Gastrocnemius medialis (tissue), 4 donors: ENCODE measurements at regions not wholly inside any gene's neighbourhood (a gene's known extent, or its start where the extent isn't known, plus 50 kb on each side); places are given as distances from the start of the nearest gene placed in this dataset.

Experiments used
- ATAC-seq, 2 donors: fragments of 150-250 bp; one replicate each; pipeline ENCODE4 v1.9.1; 2016
- DNase-seq, 2 donors: peaks; one replicate each; pipeline ENCODE4 v3.0.0-alpha.2; 2019
- H3K27ac ChIP-seq, 4 donors: fragments of 200-600 bp; sonication (generic); 1 replicate in 1 of 4; 2 replicates in 3 of 4; pipeline ENCODE4 v1.5.1; 2016 to 2018; ENCODE audit warnings: mild to moderate bottlenecking in 2 of 4, moderate library complexity in 1 of 4
- H3K27me3 ChIP-seq, 3 donors: fragments of 200-600 bp; sonication (generic) in 2 of 3; 1 replicate in 1 of 3; 2 replicates in 2 of 3; pipeline versions ENCODE4 v1.5.1 to v1.6.0; 2016 to 2019; ENCODE audit warnings: mild to moderate bottlenecking in 1 of 3, moderate library complexity in 1 of 3
- H3K36me3 ChIP-seq, 2 donors: fragments of 200-600 bp; sonication (generic) in 1 of 2; one replicate each; pipeline ENCODE4 v1.5.1; 2017 to 2018
- H3K4me1 ChIP-seq, 2 donors: fragments of 200-600 bp; sonication (generic) in 1 of 2; one replicate each; pipeline ENCODE4 v1.5.1; 2016 to 2017; ENCODE audit warnings: mild to moderate bottlenecking in 2 of 2
- H3K4me3 ChIP-seq, 4 donors: fragments of 200-600 bp; sonication (generic) in 3 of 4; 1 replicate in 1 of 4; 2 replicates in 3 of 4; pipeline ENCODE4 v1.5.1; 2016 to 2019; ENCODE audit warnings: mild to moderate bottlenecking in 2 of 4
- H3K9me3 ChIP-seq, 3 donors: fragments of 200-600 bp; sonication (generic) in 2 of 3; 1 replicate in 1 of 3; 2 replicates in 2 of 3; pipeline ENCODE4 v1.5.1; 2016 to 2019
- CTCF ChIP-seq, 5 experiments: fragments of 450-650 bp in 3 of 5; fragments of 200-600 bp in 2 of 5; sonication (generic) in 2 of 5; IDR thresholded peaks in 4 of 5; conservative IDR thresholded peaks in 1 of 5; 1 replicate in 4 of 5; 2 replicates in 1 of 5; pipeline ENCODE4 v1.5.1; 2016 to 2019; ENCODE audit warnings: antibody characterized with exemption in 5 of 5, mild to moderate bottlenecking in 3 of 5, moderate library complexity in 3 of 5
- POLR2A ChIP-seq, 2 donors: fragments of 450-650 bp; IDR thresholded peaks; one replicate each; pipeline ENCODE4 v1.6.1; 2017; ENCODE audit warnings: antibody characterized with exemption in 2 of 2, mild to moderate bottlenecking in 2 of 2, moderate library complexity in 2 of 2
- in situ Hi-C, 4 donors: fragments of 200-750 bp; cut with MboI; loops; one replicate each; pipeline versions ENCODE4 v1.15.0 to v1.8.0; 2017; ENCODE audit warnings: low sequenced_read_pairs in 4 of 4
- intact Hi-C: fragments of 100-400 bp; cut with DNase I; formaldehyde crosslinking; loops from one replicate; pipeline ENCODE4 v1.15.1; 2023; ENCODE audit warnings: low total_unique reads

GRCh38 chr15:98169551-98169950, 209.0 kb downstream of the ARRDC4 start:
- TF ChIP-seq POLR2A (IDR thresholded peaks at IDR 0.05) (no peak), CTCF (IDR thresholded peaks at IDR 0.05 in 4 of 5, conservative IDR thresholded peaks at IDR 0.05 in 1 of 5) (no peak)
- H3K4me3 ChIP-seq, result no peak overlapping the region
- no peaks in the 10 kb centered on the region for H3K9me3 ChIP-seq
- no peaks in the 10 kb centered on the region for H3K4me1 ChIP-seq
- DNase-seq, result no peak
- no peak overlapping the region for H3K27ac ChIP-seq
- intact Hi-C loops (no loop called here), in situ Hi-C loops (no loop called here)
- no peaks in the 10 kb centered on the region for H3K27me3 ChIP-seq
- H3K36me3 ChIP-seq, result no peaks in the 10 kb centered on the region
- no peak for ATAC-seq

- DNase-seq (no peak), ATAC-seq (no peak)
- in situ Hi-C loops, result loop anchor here in 3 of 4 donors (10.0 kb wide), 2 partner anchors 269 to 289 kb away; no protein-coding TSS in a partner anchor
- H3K4me1 ChIP-seq, result no peaks in the 10 kb centered on the region
- H3K36me3 ChIP-seq, result no peaks in the 10 kb centered on the region
- H3K27me3 ChIP-seq, result peaks cover 3 to 13% (median 7%) of the 10 kb centered on the region in 3 donors
- H3K9me3 ChIP-seq, result no peaks in the 10 kb centered on the region
- intact Hi-C loops, result no loop called here
- no peak overlapping the region for H3K27ac ChIP-seq
- no peak overlapping the region for H3K4me3 ChIP-seq
- TF ChIP-seq POLR2A (IDR thresholded peaks at IDR 0.05) (no peak), CTCF (IDR thresholded peaks at IDR 0.05 in 4 of 5, conservative IDR thresholded peaks at IDR 0.05 in 1 of 5) (no peak)
Observed at GRCh38 chr15:98174286-98174685, 213.8 kb downstream of the ARRDC4 start.

GRCh38 chr15:98174841-98175240, 214.3 kb downstream of the ARRDC4 start:
- in situ Hi-C loops, result loop anchor here (5.0 to 10.0 kb wide), 3 partner anchors 268 to 290 kb away; no protein-coding TSS in a partner anchor
- Histone ChIP-seq H3K9me3 (no peaks in the 10 kb centered on the region), H3K4me1 (no peaks in the 10 kb centered on the region), H3K36me3 (no peaks in the 10 kb centered on the region), H3K4me3 (no peak overlapping the region), H3K27me3 (peaks cover 3 to 16% (median 7%) of the 10 kb centered on the region in 3 donors), H3K27ac (no peak overlapping the region)
- ATAC-seq (no peak), DNase-seq (no peak)
- intact Hi-C loops, result no loop called here
- TF ChIP-seq CTCF (IDR thresholded peaks at IDR 0.05 in 4 of 5, conservative IDR thresholded peaks at IDR 0.05 in 1 of 5) (no peak), POLR2A (IDR thresholded peaks at IDR 0.05) (no peak)

DNA sequence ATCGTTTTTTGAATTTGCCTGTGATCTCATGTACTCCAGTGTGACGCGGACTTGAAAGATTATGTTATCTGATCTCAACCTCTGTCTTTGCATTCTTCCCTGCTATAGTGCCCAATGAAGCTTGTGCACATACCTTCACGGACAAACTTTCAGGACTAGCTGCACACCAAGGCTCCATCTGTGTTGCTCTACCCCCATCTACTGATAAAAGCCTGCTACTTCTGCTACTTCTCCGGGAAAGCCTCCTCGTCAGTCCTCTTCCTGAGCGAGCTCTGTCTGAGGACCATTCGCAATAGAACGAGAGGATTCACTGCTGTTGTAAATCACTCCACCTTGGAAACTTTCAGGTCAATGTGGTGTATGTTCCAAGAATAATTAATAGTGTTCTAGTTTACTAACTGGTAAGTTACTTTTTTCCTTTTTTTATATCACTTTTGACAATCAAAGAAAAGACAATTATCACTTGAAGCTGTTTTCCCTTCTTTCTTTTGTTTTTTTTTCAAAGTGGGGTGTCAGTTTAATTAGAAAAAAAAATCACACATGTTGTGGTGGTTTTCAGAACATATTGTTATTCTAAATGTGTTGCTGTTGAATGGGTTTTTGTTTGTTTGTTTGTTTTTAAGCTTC, 217.6 kb downstream of the ARRDC4 start:
- H3K27me3 ChIP-seq, result peaks cover 5 to 19% (median 7%) of the 10 kb centered on the region in 3 donors
- H3K4me1 ChIP-seq, result no peaks in the 10 kb centered on the region
- H3K27ac ChIP-seq, result no peak overlapping the region
- in situ Hi-C loops (loop anchor here (5.0 to 10.0 kb wide), 3 partner anchors 271 to 293 kb away; no protein-coding TSS in a partner anchor), intact Hi-C loops (loop anchor here (1.0 kb wide), 1 partner anchor 269 kb away; no protein-coding TSS in a partner anchor)
- ATAC-seq, result peak; percentile 60 to 69
- peak in 1 of 2 donors; percentile 3 for DNase-seq
- H3K36me3 ChIP-seq, result no peaks in the 10 kb centered on the region
- H3K4me3 ChIP-seq, result no peak overlapping the region
- H3K9me3 ChIP-seq, result no peaks in the 10 kb centered on the region
- TF ChIP-seq POLR2A (IDR thresholded peaks at IDR 0.05) (no peak), CTCF (IDR thresholded peaks at IDR 0.05 in 4 of 5, conservative IDR thresholded peaks at IDR 0.05 in 1 of 5) (peak; percentile 17 to 52 (median 37))
